HL-60 (cell line): ENCODE measurements at regions not wholly inside any gene's neighbourhood (a gene's known extent, or its start where the extent isn't known, plus 50 kb on each side); places are given as distances from the start of the nearest gene placed in this dataset.

Experiments
- DNase-seq, 2 experiments: peaks; one replicate each; pipeline ENCODE4 v3.0.0-alpha.2; 2010 to 2020; ENCODE audit warnings: low read depth in 1 of 2, low spot score in 1 of 2
- H3K27ac ChIP-seq: fragments of 250-450 bp; sonication (Bioruptor Pico); replicated peaks from 2 replicates; pipeline ENCODE4 v1.5.1; 2020; ENCODE audit warnings: mild to moderate bottlenecking, moderate library complexity
- H3K27me3 ChIP-seq: fragments of 250-450 bp; sonication (Bioruptor Pico); 2 replicates; pipeline ENCODE4 v1.5.1; 2021; ENCODE audit warnings: mild to moderate bottlenecking, moderate library complexity; ENCODE audit not compliant: insufficient read depth, poor library complexity, severe bottlenecking
- H3K4me3 ChIP-seq: replicated peaks from 2 replicates; pipeline ENCODE4 v1.5.1; 2011; ENCODE audit warnings: mild to moderate bottlenecking, control low read depth, low read length; ENCODE audit not compliant: insufficient read depth
- GABPA ChIP-seq: IDR thresholded peaks from 2 replicates; pipeline ENCODE4 v1.6.1; 2012; ENCODE audit warnings: low read depth
- POLR2AphosphoS5 ChIP-seq: IDR thresholded peaks from 2 replicates; pipeline ENCODE4 v1.6.1; 2012; ENCODE audit warnings: low read depth
- SPI1 ChIP-seq: IDR thresholded peaks from 2 replicates; pipeline ENCODE4 v1.6.1; 2012; ENCODE audit warnings: low read depth, mild to moderate bottlenecking, borderline replicate concordance
- TF ChIP-seq, protein P1 (sequence below): IDR thresholded peaks from one replicate; pipeline ENCODE4 v1.5.1; 2011; ENCODE audit warnings: low read length, control low read depth, inconsistent platforms; ENCODE audit not compliant: insufficient read depth
- TF ChIP-seq, protein P2 (sequence below): IDR thresholded peaks from 2 replicates; pipeline ENCODE4 v1.6.1; 2012; ENCODE audit warnings: low read depth; ENCODE audit not compliant: insufficient replicate concordance

DNA sequence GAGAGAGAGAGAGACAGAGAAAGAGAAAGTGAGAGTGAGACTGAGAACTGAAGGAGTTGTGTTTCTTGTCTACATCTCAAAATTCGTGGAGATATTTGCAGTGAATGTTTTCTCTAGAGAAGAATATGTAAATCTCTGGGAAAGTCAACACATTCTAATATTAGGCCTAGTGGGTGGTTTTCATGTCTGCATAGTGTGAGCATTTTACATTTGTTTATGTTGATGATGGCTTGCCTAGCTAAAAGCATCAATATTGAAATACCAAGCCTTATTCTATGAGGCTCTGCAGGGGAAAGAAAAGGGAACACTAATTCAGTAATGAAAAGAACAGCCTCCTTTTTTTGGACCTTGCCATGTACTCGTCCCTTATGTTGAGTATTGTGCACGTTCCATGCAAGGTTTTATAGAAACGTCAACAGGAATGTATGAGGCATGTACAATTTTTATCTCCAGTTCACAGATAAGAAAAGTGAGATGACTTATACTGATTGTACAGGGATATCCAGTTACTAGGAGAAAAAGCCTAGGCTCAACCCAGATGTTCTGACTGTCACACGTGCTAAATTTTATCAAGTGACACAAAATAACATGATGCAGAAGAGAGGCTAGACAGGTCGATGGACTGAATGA, 1288.9 kb upstream of the SLC10A2 start:
- Histone ChIP-seq H3K27ac (no peak overlapping the region), H3K4me3 (no peak overlapping the region), H3K27me3 (no peaks in the 10 kb centered on the region)
- DNase-seq, result no peak
- TF ChIP-seq, protein P1, sequence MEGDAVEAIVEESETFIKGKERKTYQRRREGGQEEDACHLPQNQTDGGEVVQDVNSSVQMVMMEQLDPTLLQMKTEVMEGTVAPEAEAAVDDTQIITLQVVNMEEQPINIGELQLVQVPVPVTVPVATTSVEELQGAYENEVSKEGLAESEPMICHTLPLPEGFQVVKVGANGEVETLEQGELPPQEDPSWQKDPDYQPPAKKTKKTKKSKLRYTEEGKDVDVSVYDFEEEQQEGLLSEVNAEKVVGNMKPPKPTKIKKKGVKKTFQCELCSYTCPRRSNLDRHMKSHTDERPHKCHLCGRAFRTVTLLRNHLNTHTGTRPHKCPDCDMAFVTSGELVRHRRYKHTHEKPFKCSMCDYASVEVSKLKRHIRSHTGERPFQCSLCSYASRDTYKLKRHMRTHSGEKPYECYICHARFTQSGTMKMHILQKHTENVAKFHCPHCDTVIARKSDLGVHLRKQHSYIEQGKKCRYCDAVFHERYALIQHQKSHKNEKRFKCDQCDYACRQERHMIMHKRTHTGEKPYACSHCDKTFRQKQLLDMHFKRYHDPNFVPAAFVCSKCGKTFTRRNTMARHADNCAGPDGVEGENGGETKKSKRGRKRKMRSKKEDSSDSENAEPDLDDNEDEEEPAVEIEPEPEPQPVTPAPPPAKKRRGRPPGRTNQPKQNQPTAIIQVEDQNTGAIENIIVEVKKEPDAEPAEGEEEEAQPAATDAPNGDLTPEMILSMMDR, result no peak
- no peak for TF ChIP-seq SPI1
- TF ChIP-seq POLR2AphosphoS5, result no peak
- no peak for TF ChIP-seq GABPA
- TF ChIP-seq, protein P2, sequence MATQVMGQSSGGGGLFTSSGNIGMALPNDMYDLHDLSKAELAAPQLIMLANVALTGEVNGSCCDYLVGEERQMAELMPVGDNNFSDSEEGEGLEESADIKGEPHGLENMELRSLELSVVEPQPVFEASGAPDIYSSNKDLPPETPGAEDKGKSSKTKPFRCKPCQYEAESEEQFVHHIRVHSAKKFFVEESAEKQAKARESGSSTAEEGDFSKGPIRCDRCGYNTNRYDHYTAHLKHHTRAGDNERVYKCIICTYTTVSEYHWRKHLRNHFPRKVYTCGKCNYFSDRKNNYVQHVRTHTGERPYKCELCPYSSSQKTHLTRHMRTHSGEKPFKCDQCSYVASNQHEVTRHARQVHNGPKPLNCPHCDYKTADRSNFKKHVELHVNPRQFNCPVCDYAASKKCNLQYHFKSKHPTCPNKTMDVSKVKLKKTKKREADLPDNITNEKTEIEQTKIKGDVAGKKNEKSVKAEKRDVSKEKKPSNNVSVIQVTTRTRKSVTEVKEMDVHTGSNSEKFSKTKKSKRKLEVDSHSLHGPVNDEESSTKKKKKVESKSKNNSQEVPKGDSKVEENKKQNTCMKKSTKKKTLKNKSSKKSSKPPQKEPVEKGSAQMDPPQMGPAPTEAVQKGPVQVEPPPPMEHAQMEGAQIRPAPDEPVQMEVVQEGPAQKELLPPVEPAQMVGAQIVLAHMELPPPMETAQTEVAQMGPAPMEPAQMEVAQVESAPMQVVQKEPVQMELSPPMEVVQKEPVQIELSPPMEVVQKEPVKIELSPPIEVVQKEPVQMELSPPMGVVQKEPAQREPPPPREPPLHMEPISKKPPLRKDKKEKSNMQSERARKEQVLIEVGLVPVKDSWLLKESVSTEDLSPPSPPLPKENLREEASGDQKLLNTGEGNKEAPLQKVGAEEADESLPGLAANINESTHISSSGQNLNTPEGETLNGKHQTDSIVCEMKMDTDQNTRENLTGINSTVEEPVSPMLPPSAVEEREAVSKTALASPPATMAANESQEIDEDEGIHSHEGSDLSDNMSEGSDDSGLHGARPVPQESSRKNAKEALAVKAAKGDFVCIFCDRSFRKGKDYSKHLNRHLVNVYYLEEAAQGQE, result no peak

DNA sequence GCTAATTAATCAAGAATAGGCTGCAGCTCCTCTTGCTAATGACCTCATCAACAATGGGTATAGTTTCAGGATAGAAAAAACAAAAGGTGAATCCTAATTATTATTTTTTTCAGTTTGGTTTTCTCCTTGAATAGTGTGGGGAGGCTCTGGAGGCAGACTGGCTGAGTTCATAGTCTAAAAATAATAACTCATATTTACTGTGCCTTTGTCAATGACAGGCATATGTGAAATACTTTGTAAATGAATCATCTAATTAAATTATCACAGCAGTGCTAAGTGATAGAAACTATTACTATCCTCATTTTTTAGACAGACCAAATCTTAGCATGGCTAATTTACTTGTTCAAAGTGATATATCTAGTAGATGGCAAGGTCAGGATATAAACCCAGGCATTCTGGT, 1261.0 kb upstream of the SLC10A2 start:
- Histone ChIP-seq H3K27me3 (no peaks in the 10 kb centered on the region), H3K4me3 (no peak overlapping the region), H3K27ac (no peak overlapping the region)
- DNase-seq, result no peak
- no peak for TF ChIP-seq POLR2AphosphoS5
- TF ChIP-seq, protein P1, result no peak
- TF ChIP-seq GABPA, result no peak
- TF ChIP-seq SPI1, result no peak
- TF ChIP-seq, protein P2, result no peak

DNA sequence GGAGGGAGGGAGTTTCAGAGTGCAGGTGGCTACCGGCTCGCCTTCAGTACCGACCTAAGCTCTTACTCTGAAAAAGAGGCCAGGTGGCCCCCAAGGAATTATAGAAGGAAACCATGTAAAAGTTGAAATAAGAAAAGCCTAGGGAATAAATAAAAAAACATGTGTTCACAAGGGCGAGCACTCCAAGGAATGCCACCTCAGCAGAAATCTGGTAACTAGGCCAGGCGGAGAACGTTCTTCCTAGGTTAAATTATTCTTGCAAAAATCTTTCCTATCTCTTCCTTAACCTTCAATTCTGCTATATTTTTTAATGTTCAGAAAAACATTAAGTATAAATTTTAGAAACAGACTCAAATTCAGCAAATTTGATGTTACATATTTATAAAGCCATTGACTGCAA, 1260.3 kb upstream of the SLC10A2 start:
- Histone ChIP-seq H3K27ac (no peak overlapping the region), H3K27me3 (no peaks in the 10 kb centered on the region), H3K4me3 (no peak overlapping the region)
- no peak for TF ChIP-seq SPI1
- TF ChIP-seq POLR2AphosphoS5, result no peak
- no peak for TF ChIP-seq GABPA
- TF ChIP-seq, protein P1, result no peak
- TF ChIP-seq, protein P2, result no peak
- DNase-seq, result no peak
